ENCODE measurements at regions not wholly inside any gene's neighbourhood (a gene's known extent, or its start where the extent isn't known, plus 50 kb on each side); places are given as distances from the start of the nearest gene placed in this dataset.

GRCh38 chr6:125528621-125529041, 220.8 kb upstream of the HEY2 start:
- H3K9me3 Mint-ChIP-seq, result no peaks in the 10 kb centered on the region

GRCh38 chr6:125529061-125529460, 220.4 kb upstream of the HEY2 start:
- Mint-ChIP-seq H3K9me3 (no peaks in the 10 kb centered on the region), H3K4me3 (no peak overlapping the region), H3K27me3 (peaks cover 41% of the 10 kb centered on the region), H3K36me3 (ENCODE audit: low read depth) (no peaks in the 10 kb centered on the region), H3K4me1 (no peaks in the 10 kb centered on the region), H3K27ac (no peak overlapping the region)
- DNase-seq (no peak), ATAC-seq (no peak)

More at GRCh38 chr6:125528621-125529041, 220.8 kb upstream of the HEY2 start:
- peaks cover 38% of the 10 kb centered on the region for H3K27me3 Mint-ChIP-seq
- ATAC-seq (no peak), DNase-seq (no peak)
- H3K4me3 Mint-ChIP-seq, result no peak overlapping the region
- no peaks in the 10 kb centered on the region for H3K36me3 Mint-ChIP-seq (ENCODE audit: low read depth)
- H3K4me1 Mint-ChIP-seq, result no peaks in the 10 kb centered on the region
- no peak overlapping the region for H3K27ac Mint-ChIP-seq

DNA sequence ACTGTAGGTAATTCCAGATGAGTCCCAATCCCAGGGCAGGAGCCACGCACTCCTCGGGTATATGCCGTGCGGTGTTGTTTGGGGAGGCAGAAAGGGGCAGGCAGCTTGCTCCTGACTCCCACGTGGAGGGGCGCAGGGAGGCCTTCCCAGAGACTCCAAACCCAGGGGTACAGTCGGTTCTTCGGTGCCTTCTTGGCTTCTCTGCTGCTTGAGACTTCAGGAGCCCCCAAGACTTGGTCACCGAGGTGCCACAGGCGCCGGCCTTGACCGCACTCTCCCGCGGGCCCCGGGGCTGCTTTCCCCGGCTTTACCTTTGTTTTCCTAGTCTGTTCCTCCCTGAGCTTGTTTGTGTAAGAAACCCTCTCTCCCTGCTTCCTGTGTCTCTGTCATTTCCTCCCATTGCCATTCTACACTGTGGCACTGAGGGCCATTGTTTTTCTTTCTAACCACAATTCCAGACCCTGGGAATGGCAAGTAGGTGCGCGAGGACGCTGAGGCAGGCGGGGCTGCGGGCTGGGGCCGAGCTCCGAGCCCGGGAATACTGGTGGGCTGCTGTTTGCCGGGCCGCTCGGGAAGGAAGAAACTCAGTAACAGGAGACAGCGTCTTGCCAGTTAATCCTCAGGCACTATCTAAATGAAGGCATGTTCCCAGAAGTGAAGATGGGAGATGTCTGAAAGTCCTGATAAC, 215.6 kb upstream of the HEY2 start:
- ATAC-seq, result no peak
- no peak overlapping the region for H3K4me3 Mint-ChIP-seq
- H3K9me3 Mint-ChIP-seq, result no peaks in the 10 kb centered on the region
- H3K27me3 Mint-ChIP-seq, result peaks cover 50% of the 10 kb centered on the region
- H3K36me3 Mint-ChIP-seq (ENCODE audit: low read depth), result no peaks in the 10 kb centered on the region
- no peak overlapping the region for H3K27ac Mint-ChIP-seq
- H3K4me1 Mint-ChIP-seq, result no peaks in the 10 kb centered on the region
- no peak for DNase-seq

- Mint-ChIP-seq H3K9me3 (no peaks in the 10 kb centered on the region), H3K4me3 (no peak overlapping the region), H3K27ac (no peak overlapping the region), H3K4me1 (no peaks in the 10 kb centered on the region), H3K27me3 (peaks cover 42% of the 10 kb centered on the region), H3K36me3 (ENCODE audit: low read depth) (no peaks in the 10 kb centered on the region)
- ATAC-seq (no peak), DNase-seq (no peak)
Observed at GRCh38 chr6:125534430-125535263, 214.8 kb upstream of the HEY2 start.

DNA sequence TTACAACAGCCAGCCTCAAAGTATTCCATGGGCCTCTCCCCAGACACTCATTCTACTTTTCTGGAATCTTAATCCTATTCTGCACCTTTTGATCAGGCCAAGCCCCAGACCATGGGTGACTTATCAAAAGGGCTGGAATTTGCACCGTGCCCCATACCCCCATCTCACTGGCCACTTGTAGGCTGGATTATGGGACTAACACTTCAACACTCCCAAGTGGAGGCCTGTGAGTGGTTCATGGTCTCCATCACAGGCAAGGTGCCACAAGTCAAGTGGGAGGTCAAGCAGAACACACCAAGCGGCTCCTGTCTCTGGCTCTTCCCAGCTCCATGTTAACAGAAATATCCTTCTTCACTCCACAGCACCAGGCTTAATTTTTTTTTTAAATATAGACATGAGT, 212.3 kb upstream of the HEY2 start:
- peaks cover 33% of the 10 kb centered on the region for H3K27me3 Mint-ChIP-seq
- H3K4me1 Mint-ChIP-seq, result no peaks in the 10 kb centered on the region
- ATAC-seq (no peak), DNase-seq (no peak)
- no peaks in the 10 kb centered on the region for H3K36me3 Mint-ChIP-seq (ENCODE audit: low read depth)
- H3K27ac Mint-ChIP-seq, result no peak overlapping the region
- no peak overlapping the region for H3K4me3 Mint-ChIP-seq
- no peaks in the 10 kb centered on the region for H3K9me3 Mint-ChIP-seq

DNA sequence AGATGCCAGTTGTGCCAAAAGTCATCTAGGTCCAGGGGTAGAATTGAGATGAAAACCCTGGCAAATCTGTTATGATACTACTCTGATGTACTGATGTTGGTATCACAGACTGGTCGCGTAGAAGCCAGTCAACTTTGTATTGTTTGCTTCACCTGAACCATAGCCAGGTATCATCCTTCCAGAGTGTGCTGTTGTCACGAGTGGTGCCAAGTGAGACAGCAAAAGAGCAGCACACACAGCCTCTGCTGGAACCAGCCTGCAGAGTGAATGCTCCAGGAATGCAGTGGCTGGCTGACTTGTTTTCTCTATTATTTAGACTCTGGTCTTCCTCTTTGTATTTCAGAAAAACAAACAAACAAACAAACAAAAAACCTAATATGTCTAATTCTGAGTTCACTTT, 209.5 kb upstream of the HEY2 start:
- Mint-ChIP-seq H3K36me3 (ENCODE audit: low read depth) (no peaks in the 10 kb centered on the region), H3K4me3 (no peak overlapping the region), H3K27ac (no peak overlapping the region), H3K4me1 (no peaks in the 10 kb centered on the region), H3K9me3 (no peaks in the 10 kb centered on the region), H3K27me3 (peaks cover 23% of the 10 kb centered on the region)
- DNase-seq, result no peak
- ATAC-seq, result no peak

- no peaks in the 10 kb centered on the region for H3K9me3 Mint-ChIP-seq
- H3K27ac Mint-ChIP-seq, result no peak overlapping the region
- no peaks in the 10 kb centered on the region for H3K36me3 Mint-ChIP-seq (ENCODE audit: low read depth)
- H3K27me3 Mint-ChIP-seq, result peaks cover 6% of the 10 kb centered on the region
- no peak for DNase-seq
- no peak overlapping the region for H3K4me3 Mint-ChIP-seq
- no peak for ATAC-seq
- no peaks in the 10 kb centered on the region for H3K4me1 Mint-ChIP-seq
Observed at GRCh38 chr6:125544819-125545218, 204.6 kb upstream of the HEY2 start.

DNA sequence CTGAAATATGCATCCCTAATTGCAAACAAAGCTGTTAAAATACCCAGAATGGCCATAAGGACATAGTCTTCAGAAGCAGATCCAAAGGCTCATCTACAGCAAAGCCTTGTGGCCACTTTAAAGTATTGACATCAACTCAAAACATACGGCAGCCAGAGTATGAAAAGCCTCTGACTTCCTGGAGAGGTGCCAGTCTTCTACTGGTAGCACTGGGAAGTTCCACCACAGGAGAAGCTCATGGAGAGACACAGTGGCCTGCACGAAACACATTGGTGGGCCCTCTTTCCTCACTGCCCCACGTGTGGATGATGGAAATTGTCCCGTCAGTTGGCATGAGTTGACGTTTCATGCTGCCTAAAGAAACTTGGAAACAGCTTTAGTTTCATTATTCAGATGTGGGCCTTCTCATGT, 202.6 kb upstream of the HEY2 start:
- Mint-ChIP-seq H3K4me3 (no peak overlapping the region), H3K36me3 (ENCODE audit: low read depth) (no peaks in the 10 kb centered on the region), H3K9me3 (no peaks in the 10 kb centered on the region), H3K27me3 (peaks cover 6% of the 10 kb centered on the region), H3K27ac (no peak overlapping the region), H3K4me1 (no peaks in the 10 kb centered on the region)
- DNase-seq, result no peak
- no peak for ATAC-seq

DNA sequence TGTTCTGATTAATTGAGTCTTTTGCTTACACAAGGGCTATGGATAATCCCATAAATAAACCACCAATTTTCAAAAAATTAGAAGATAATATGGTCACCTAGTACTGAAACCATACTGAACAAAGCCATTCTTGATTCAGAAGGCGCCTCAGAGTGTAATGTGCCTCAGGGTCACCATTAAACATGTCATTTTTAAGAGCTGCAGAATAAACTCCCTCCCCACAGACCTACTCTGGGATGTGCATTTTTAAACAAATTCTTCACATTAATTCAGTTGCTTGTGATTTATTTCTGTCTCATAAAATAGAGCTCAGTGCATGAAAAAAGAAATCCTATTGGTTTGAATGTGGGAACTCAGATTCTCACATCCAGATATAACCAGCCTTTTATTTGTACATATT, 202.1 kb upstream of the HEY2 start:
- no peak for ATAC-seq
- Mint-ChIP-seq H3K27ac (no peak overlapping the region), H3K9me3 (no peaks in the 10 kb centered on the region), H3K27me3 (peaks cover 6% of the 10 kb centered on the region), H3K4me1 (no peaks in the 10 kb centered on the region), H3K36me3 (ENCODE audit: low read depth) (no peaks in the 10 kb centered on the region), H3K4me3 (no peak overlapping the region)
- no peak for DNase-seq

DNA sequence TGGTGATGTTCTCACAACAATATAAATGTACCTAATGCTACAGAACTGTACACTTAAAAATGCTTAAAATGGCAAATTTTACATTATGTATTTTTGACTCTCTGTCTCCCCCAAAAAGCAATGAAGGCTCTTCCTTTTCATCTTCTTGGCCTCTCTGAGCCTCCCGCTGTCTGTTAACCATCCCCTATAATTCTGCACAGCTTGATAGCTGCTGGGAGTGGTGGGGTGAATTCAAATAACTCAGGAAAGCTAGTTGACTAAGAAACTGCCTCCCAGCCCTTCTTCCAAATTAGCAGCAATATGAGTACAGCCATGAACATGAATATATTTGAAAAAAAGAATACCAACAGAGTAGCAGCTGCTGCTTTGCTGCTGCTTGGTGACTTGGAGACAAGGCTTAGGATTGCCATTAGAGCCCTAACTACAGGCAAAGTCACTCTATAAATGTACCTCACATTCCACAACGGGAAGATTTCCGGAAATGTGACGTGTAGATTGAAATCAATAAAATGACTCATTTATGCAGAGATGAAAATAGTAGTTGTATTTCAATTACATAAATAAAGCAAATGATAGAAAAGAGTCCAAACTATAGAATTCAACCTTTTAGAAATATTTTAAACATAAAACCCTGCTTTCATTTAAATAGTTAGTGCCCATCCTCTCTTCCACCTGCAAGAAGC, 200.1 kb upstream of the HEY2 start:
- Mint-ChIP-seq H3K4me1 (no peaks in the 10 kb centered on the region), H3K9me3 (no peaks in the 10 kb centered on the region), H3K27me3 (peaks cover 3% of the 10 kb centered on the region), H3K27ac (no peak overlapping the region), H3K4me3 (no peak overlapping the region), H3K36me3 (ENCODE audit: low read depth) (no peaks in the 10 kb centered on the region)
- DNase-seq (no peak), ATAC-seq (no peak)

- H3K9me3 Mint-ChIP-seq, result no peaks in the 10 kb centered on the region
- ATAC-seq (no peak), DNase-seq (no peak)
- H3K4me3 Mint-ChIP-seq, result no peak overlapping the region
- no peak overlapping the region for H3K27ac Mint-ChIP-seq
- H3K27me3 Mint-ChIP-seq, result peaks cover 2% of the 10 kb centered on the region
- no peaks in the 10 kb centered on the region for H3K36me3 Mint-ChIP-seq (ENCODE audit: low read depth)
- H3K4me1 Mint-ChIP-seq, result no peaks in the 10 kb centered on the region
Observed at GRCh38 chr6:125550892-125551291, 198.5 kb upstream of the HEY2 start.

GRCh38 chr6:125552819-125553218, 196.6 kb upstream of the HEY2 start:
- Mint-ChIP-seq H3K4me3 (no peak overlapping the region), H3K36me3 (ENCODE audit: low read depth) (no peaks in the 10 kb centered on the region), H3K4me1 (no peaks in the 10 kb centered on the region), H3K27me3 (peaks cover 2% of the 10 kb centered on the region), H3K27ac (no peak overlapping the region), H3K9me3 (no peaks in the 10 kb centered on the region)
- DNase-seq (no peak), ATAC-seq (no peak)

DNA sequence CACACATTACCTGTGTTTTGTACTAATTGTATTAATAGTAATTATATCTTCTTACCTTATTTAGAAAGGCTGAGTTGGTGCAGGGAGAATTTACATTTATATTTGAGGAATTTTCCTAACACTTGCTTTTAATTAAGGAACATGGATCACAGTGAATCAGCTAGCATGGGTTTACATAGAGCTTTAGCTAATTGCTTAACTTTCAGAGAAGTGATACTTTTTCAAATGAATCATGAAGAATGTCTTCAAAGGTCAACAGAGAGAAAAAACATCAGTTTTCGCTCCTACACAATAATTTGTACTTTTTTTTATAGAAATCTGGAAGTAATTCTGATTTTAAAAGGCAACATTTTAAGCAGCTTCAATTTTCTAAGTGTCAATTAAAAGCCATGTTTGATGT, 195.0 kb upstream of the HEY2 start:
- H3K36me3 Mint-ChIP-seq (ENCODE audit: low read depth), result no peaks in the 10 kb centered on the region
- no peaks in the 10 kb centered on the region for H3K9me3 Mint-ChIP-seq
- ATAC-seq (no peak), DNase-seq (no peak)
- H3K27ac Mint-ChIP-seq, result no peak overlapping the region
- no peak overlapping the region for H3K4me3 Mint-ChIP-seq
- no peaks in the 10 kb centered on the region for H3K4me1 Mint-ChIP-seq
- H3K27me3 Mint-ChIP-seq, result peaks cover 2% of the 10 kb centered on the region

DNA sequence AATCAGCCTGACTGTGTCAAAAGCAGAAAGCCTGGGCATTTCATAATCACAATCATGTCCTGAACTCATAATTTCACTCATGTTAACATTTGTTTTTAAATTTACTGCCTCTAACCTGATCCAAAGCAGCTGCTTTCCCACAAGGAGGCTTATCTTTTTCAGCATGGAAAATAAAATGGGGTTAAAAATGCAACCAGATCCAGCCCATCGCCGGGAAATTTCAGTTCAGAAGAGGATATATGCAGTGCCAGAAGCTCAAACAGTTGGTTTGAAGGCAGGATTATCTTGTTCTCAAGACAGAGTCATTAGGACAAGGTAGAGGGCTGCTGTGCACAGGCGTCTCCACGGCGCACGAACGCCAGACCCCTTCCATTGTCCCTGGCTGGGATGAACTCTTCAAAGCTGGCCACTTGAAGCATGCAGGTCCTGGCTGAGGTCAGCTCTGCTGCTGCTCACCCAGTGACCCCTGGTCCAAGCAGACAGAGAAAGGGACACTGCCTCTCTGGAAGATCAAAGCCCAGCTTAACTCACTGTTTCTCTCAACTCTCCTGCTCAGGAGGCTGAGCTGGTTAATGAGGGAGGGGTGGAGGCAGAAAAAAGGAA, 191.1 kb upstream of the HEY2 start:
- DNase-seq (no peak), ATAC-seq (no peak)
- no peaks in the 10 kb centered on the region for H3K9me3 Mint-ChIP-seq
- H3K4me3 Mint-ChIP-seq, result no peak overlapping the region
- H3K4me1 Mint-ChIP-seq, result no peaks in the 10 kb centered on the region
- no peaks in the 10 kb centered on the region for H3K36me3 Mint-ChIP-seq (ENCODE audit: low read depth)
- no peak overlapping the region for H3K27ac Mint-ChIP-seq
- H3K27me3 Mint-ChIP-seq, result peaks cover 6% of the 10 kb centered on the region
